SU-DHL-6 (cell line): ENCODE measurements at regions not wholly inside any gene's neighbourhood (a gene's known extent, or its start where the extent isn't known, plus 50 kb on each side); places are given as distances from the start of the nearest gene placed in this dataset.

Experiments
- H2AFZ ChIP-seq: fragments of 200-600 bp; sonication (generic); 2 replicates; pipeline ENCODE4 v1.6.1; 2014; ENCODE audit warnings: low read depth, mild to moderate bottlenecking, moderate library complexity, mixed read lengths, antibody characterized with exemption, low read length; ENCODE audit not compliant: severe bottlenecking
- H3F3A ChIP-seq: fragments of 200-600 bp; shearing (Covaris generic); 2 replicates; pipeline ENCODE4 v1.6.0; 2016; ENCODE audit warnings: antibody characterized with exemption, mild to moderate bottlenecking; ENCODE audit not compliant: insufficient read depth
- H3K27ac ChIP-seq: fragments of 200-600 bp; sonication (generic); 2 replicates; pipeline ENCODE4 v1.5.1; 2016; ENCODE audit warnings: low read depth, mild to moderate bottlenecking, low read length, moderate library complexity, mixed read lengths
- H3K27me3 ChIP-seq: fragments of 200-600 bp; sonication (generic), shearing (Covaris generic); 2 replicates; pipeline ENCODE4 v1.6.0; 2014; ENCODE audit warnings: mild to moderate bottlenecking, low read length
- H3K36me3 ChIP-seq: fragments of 200-600 bp; sonication (generic); 2 replicates; pipeline ENCODE4 v1.6.1; 2014; ENCODE audit warnings: mild to moderate bottlenecking, low read length, mixed read lengths
- H3K4me2 ChIP-seq: fragments of 300-600, 200-600 bp; shearing (Covaris generic), sonication (generic); 2 replicates; pipeline ENCODE4 v1.6.0; 2014; ENCODE audit warnings: low read length, low read depth, mild to moderate bottlenecking; ENCODE audit not compliant: poor library complexity, severe bottlenecking
- H3K4me3 ChIP-seq: fragments of 200-600 bp; sonication (generic); 2 replicates; pipeline ENCODE4 v1.5.1; 2014; ENCODE audit warnings: antibody characterized with exemption, low read length, mild to moderate bottlenecking, mixed read lengths; ENCODE audit not compliant: insufficient read depth, poor library complexity, severe bottlenecking
- H3K79me2 ChIP-seq: fragments of 200-600 bp; sonication (generic); 2 replicates; pipeline ENCODE4 v1.6.1; 2014; ENCODE audit warnings: mild to moderate bottlenecking, low read length, moderate library complexity; ENCODE audit not compliant: insufficient read depth
- H3K9ac ChIP-seq: fragments of 200-600 bp; sonication (generic); 2 replicates; pipeline ENCODE4 v1.7.0; 2014; ENCODE audit warnings: mild to moderate bottlenecking, low read length
- H3K9me2 ChIP-seq: fragments of 200-600 bp; sonication (generic); replicated peaks from 2 replicates; pipeline ENCODE4 v1.6.1; 2014; ENCODE audit warnings: low read length; ENCODE audit not compliant: insufficient read depth
- H3K9me3 ChIP-seq: fragments of 200-600 bp; sonication (generic); 2 replicates; pipeline ENCODE4 v1.6.1; 2014; ENCODE audit warnings: low read length, mixed read lengths; ENCODE audit not compliant: insufficient read depth
- H4K20me1 ChIP-seq: fragments of 200-600 bp; sonication (generic); 2 replicates; pipeline ENCODE4 v1.6.1; 2014; ENCODE audit warnings: low read depth, mild to moderate bottlenecking, antibody characterized with exemption, low read length, moderate library complexity, mixed read lengths
- CTCF ChIP-seq: fragments of 200-600 bp; sonication (generic); IDR thresholded peaks from one replicate; pipeline ENCODE4 v1.5.1; 2017; ENCODE audit warnings: antibody characterized with exemption, mild to moderate bottlenecking, low read length, moderate library complexity; ENCODE audit not compliant: insufficient read depth, poor library complexity, severe bottlenecking
- EZH2phosphoT487 ChIP-seq: fragments of 200-600 bp; sonication (generic), shearing (Covaris generic); conservative IDR thresholded peaks from 2 replicates; pipeline ENCODE4 v1.6.1; 2018; ENCODE audit warnings: mild to moderate bottlenecking, antibody characterized with exemption, low read length, moderate library complexity, mixed read lengths

- Histone ChIP-seq H3K4me3 (no peak overlapping the region), H3K27me3 (no peaks in the 10 kb centered on the region), H3K9me2 (no peaks in the 10 kb centered on the region), H3K36me3 (no peaks in the 10 kb centered on the region), H3K79me2 (no peaks in the 10 kb centered on the region), H4K20me1 (no peaks in the 10 kb centered on the region), H3K4me2 (no peak overlapping the region), H3K9ac (no peak overlapping the region), H2AFZ (no peak overlapping the region), H3F3A (no peaks in the 10 kb centered on the region), H3K9me3 (no peaks in the 10 kb centered on the region), H3K27ac (no peak overlapping the region)
- TF ChIP-seq CTCF = no peak
- no peak for TF ChIP-seq EZH2phosphoT487
Measured at GRCh38 chrX:155666741-155667140, 54.0 kb upstream of the TMLHE start.
